HCT116 (cell line): ENCODE measurements at regions not wholly inside any gene's neighbourhood (a gene's known extent, or its start where the extent isn't known, plus 50 kb on each side); places are given as distances from the start of the nearest gene placed in this dataset.

Source experiments
- ELF1 ChIP-seq: IDR thresholded peaks from 2 replicates; pipeline ENCODE4 v1.6.1; 2012; ENCODE audit warnings: low read depth, borderline replicate concordance
- EZH2 ChIP-seq: fragments of 200-600 bp; sonication (generic); IDR thresholded peaks from 2 replicates; pipeline ENCODE4 v1.6.1; 2017; ENCODE audit warnings: antibody characterized with exemption, mixed run types
- POLR2A ChIP-seq: IDR thresholded peaks from 2 replicates; pipeline ENCODE4 v1.7.0; 2011; ENCODE audit warnings: borderline replicate concordance; ENCODE audit not compliant: insufficient read depth, insufficient read length; ENCODE audit errors: extremely low read depth
- POLR2AphosphoS5 ChIP-seq: IDR thresholded peaks from 2 replicates; pipeline ENCODE4 v1.6.1; 2011; ENCODE audit warnings: mild to moderate bottlenecking, low read depth, low read length, moderate library complexity
- ZFX ChIP-seq: fragments of 450-650 bp; IDR thresholded peaks from 2 replicates; pipeline ENCODE4 v1.6.1; 2017
- TF ChIP-seq, protein P1 (sequence below), 3 experiments: fragments of 200-600 bp in 1 of 3; sonication (generic) in 1 of 3; IDR thresholded peaks in 2 of 3; conservative IDR thresholded peaks in 1 of 3; 2 replicates each; pipeline ENCODE4 v1.5.1; 2012 to 2017; ENCODE audit warnings: low read depth in 2 of 3, low read length in 2 of 3, antibody characterized with exemption in 1 of 3, borderline replicate concordance in 1 of 3, control low read depth in 1 of 3, mild to moderate bottlenecking in 1 of 3, mixed read lengths in 1 of 3, mixed run types in 1 of 3, moderate library complexity in 1 of 3; ENCODE audit not compliant: insufficient read depth in 1 of 3

DNA sequence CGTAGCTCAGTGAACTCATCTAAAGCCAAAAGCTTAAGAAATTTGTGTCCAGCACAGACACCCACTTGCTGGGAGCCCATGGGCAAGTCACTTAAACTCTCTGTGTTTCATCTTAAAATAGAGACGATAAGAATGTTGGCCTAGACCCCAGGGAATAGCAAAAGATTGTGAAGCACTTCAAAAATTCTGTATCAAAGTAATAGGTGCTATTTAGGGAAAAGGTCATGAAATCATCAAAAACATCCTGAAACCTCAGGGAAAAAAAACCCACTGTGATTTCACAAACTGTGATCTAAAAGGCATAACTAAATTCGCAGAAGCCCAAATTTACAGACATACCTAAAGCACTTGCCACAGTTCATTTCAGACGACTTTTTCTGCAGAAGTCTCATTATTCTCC is 278.3 kb downstream of the NR2F1-AS1 start:
- TF ChIP-seq, protein P1, sequence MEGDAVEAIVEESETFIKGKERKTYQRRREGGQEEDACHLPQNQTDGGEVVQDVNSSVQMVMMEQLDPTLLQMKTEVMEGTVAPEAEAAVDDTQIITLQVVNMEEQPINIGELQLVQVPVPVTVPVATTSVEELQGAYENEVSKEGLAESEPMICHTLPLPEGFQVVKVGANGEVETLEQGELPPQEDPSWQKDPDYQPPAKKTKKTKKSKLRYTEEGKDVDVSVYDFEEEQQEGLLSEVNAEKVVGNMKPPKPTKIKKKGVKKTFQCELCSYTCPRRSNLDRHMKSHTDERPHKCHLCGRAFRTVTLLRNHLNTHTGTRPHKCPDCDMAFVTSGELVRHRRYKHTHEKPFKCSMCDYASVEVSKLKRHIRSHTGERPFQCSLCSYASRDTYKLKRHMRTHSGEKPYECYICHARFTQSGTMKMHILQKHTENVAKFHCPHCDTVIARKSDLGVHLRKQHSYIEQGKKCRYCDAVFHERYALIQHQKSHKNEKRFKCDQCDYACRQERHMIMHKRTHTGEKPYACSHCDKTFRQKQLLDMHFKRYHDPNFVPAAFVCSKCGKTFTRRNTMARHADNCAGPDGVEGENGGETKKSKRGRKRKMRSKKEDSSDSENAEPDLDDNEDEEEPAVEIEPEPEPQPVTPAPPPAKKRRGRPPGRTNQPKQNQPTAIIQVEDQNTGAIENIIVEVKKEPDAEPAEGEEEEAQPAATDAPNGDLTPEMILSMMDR (IDR thresholded peaks at IDR 0.05 in 2 of 3, conservative IDR thresholded peaks at IDR 0.05 in 1 of 3; ENCODE audit: borderline replicate concordance in 1 of 3, insufficient read depth in 1 of 3, low read depth in 2 of 3, low read length in 2 of 3), result no peak
- no peak for TF ChIP-seq EZH2
- TF ChIP-seq POLR2AphosphoS5, result no peak
- TF ChIP-seq ELF1, result no peak
- no peak for TF ChIP-seq POLR2A
- no peak for TF ChIP-seq ZFX
